HepG2 (cell line): ENCODE measurements at regions not wholly inside any gene's neighbourhood (a gene's known extent, or its start where the extent isn't known, plus 50 kb on each side); places are given as distances from the start of the nearest gene placed in this dataset.

Source experiments
- MED1 ChIP-seq: sonication (generic); formaldehyde crosslinking; IDR thresholded peaks from 2 replicates; pipeline ENCODE4 v1.4.0; 2020; ENCODE audit warnings: missing genetic modification reagents
- MEIS2 ChIP-seq: sonication (generic); formaldehyde crosslinking; IDR thresholded peaks from 2 replicates; pipeline ENCODE4 v1.9.0; 2021; ENCODE audit warnings: mild to moderate bottlenecking, missing genetic modification reagents
- ZNF468 ChIP-seq: sonication (generic); formaldehyde crosslinking; IDR thresholded peaks from 2 replicates; pipeline ENCODE4 v1.8.0; 2022; ENCODE audit warnings: mild to moderate bottlenecking, moderate library complexity, missing genetic modification reagents
- ZNF766 ChIP-seq: sonication (generic); formaldehyde crosslinking; IDR thresholded peaks from 2 replicates; pipeline ENCODE4 v1.5.0; 2020; ENCODE audit warnings: missing genetic modification reagents, borderline replicate concordance

DNA sequence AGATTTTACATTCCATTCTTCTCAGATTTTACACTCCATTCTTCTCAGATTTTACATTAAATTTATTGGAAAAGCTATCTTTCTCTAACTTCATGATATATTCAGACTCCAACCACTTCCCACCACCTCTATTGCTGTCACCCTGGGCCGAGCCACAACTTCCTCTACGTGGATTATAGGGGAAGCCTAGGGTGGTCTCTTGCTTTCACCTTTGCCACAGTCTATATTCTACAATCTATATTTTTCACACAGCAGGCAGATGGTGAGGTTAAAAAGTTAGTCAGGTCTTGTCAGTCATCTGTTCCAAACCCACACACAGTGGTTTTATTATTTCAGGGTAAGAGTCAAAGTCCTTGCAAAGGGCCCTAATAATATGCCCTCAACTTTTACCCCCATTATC, 370.8 kb upstream of the SUCLG2 start:
- TF ChIP-seq MED1 (CRISPR knock-in tag) (no peak), MEIS2 (CRISPR knock-in tag) (no peak), ZNF766 (no peak), ZNF468 (no peak)
